CD14-positive monocyte (primary cell): ENCODE measurements at regions not wholly inside any gene's neighbourhood (a gene's known extent, or its start where the extent isn't known, plus 50 kb on each side); places are given as distances from the start of the nearest gene placed in this dataset.
A peak's percentile ranks its signal among the peaks of the same experiment; 100 is the strongest.

ENCODE experiments used
- DNase-seq, 3 donors: peaks; one replicate each; pipeline ENCODE4 v3.0.0-alpha.2; 2011 to 2022
- H2AFZ ChIP-seq: 2 replicates; pipeline ENCODE4 v1.6.0; 2012; ENCODE audit warnings: mild to moderate bottlenecking, low read depth, low read length, inconsistent platforms; ENCODE audit not compliant: insufficient read depth, poor library complexity, severe bottlenecking
- H3K27ac ChIP-seq, 2 donors: 1 replicate in 1 of 2; 2 replicates in 1 of 2; pipeline ENCODE4 v1.5.1; 2012 to 2013; ENCODE audit warnings: low read length in 2 of 2, control low read depth in 1 of 2, inconsistent platforms in 1 of 2, low read depth in 1 of 2, mild to moderate bottlenecking in 1 of 2
- H3K27me3 ChIP-seq, 2 donors: one replicate each; pipeline versions ENCODE4 v1.6.0 to v1.6.1; 2011 to 2013; ENCODE audit warnings: low read length in 2 of 2; ENCODE audit not compliant: control insufficient read depth in 2 of 2, insufficient read depth in 2 of 2
- H3K36me3 ChIP-seq, 2 donors: replicated peaks in 1 of 2; 1 replicate in 1 of 2; 2 replicates in 1 of 2; pipeline versions ENCODE4 v1.5.1 to v1.6.1; 2012 to 2013; ENCODE audit warnings: low read length in 2 of 2, control low read depth in 1 of 2, inconsistent platforms in 1 of 2, mild to moderate bottlenecking in 1 of 2; ENCODE audit not compliant: insufficient read depth in 2 of 2, control insufficient read depth in 1 of 2
- H3K4me1 ChIP-seq, 2 donors: 1 replicate in 1 of 2; 2 replicates in 1 of 2; pipeline versions ENCODE4 v1.5.1 to v1.6.1; 2012 to 2013; ENCODE audit warnings: low read length in 2 of 2, control low read depth in 1 of 2, inconsistent platforms in 1 of 2, mild to moderate bottlenecking in 1 of 2, moderate library complexity in 1 of 2; ENCODE audit not compliant: insufficient read depth in 2 of 2, control insufficient read depth in 1 of 2
- H3K4me2 ChIP-seq: replicated peaks from 2 replicates; pipeline ENCODE3; 2012; ENCODE audit warnings: low read length, moderate library complexity, mild to moderate bottlenecking; ENCODE audit not compliant: poor library complexity, severe bottlenecking; ENCODE audit errors: extremely low read depth
- H3K4me3 ChIP-seq, 3 experiments: fragments of 200-600 bp in 1 of 3; sonication (generic) in 1 of 3; replicated peaks in 1 of 3; 1 replicate in 2 of 3; 2 replicates in 1 of 3; pipeline ENCODE4 v1.5.1; 2011 to 2013; ENCODE audit warnings: low read length in 3 of 3, mild to moderate bottlenecking in 3 of 3, control low read depth in 2 of 3, low read depth in 2 of 3, inconsistent platforms in 1 of 3, moderate library complexity in 1 of 3
- H3K79me2 ChIP-seq: 2 replicates; pipeline ENCODE4 v1.6.0; 2012; ENCODE audit warnings: mild to moderate bottlenecking, control low read depth, inconsistent platforms, low read length, moderate library complexity; ENCODE audit not compliant: insufficient read depth
- H3K9ac ChIP-seq: 2 replicates; pipeline ENCODE4 v1.6.0; 2017; ENCODE audit warnings: low read length, mild to moderate bottlenecking; ENCODE audit not compliant: insufficient read depth, poor library complexity, severe bottlenecking
- H3K9me3 ChIP-seq, 2 donors: replicated peaks in 1 of 2; 1 replicate in 1 of 2; 2 replicates in 1 of 2; pipeline versions ENCODE4 v1.5.1 to v1.6.1; 2012 to 2013; ENCODE audit warnings: low read length in 2 of 2, control low read depth in 1 of 2; ENCODE audit not compliant: control insufficient read depth in 1 of 2, insufficient read depth in 1 of 2
- H4K20me1 ChIP-seq: 2 replicates; pipeline ENCODE4 v1.6.0; 2012; ENCODE audit warnings: mild to moderate bottlenecking, low read length, control low read depth, moderate library complexity; ENCODE audit not compliant: insufficient read depth
- H3K27ac Mint-ChIP-seq, 7 donors: one replicate each; pipeline ENCODE4 v1.8.0; 2020; ENCODE audit warnings: mild to moderate bottlenecking in 7 of 7, mixed read lengths in 7 of 7, moderate library complexity in 6 of 7, inconsistent platforms in 2 of 7
- H3K27me3 Mint-ChIP-seq, 3 donors: one replicate each; pipeline ENCODE4 v1.8.0; 2021 to 2022; ENCODE audit warnings: low read depth in 3 of 3, mild to moderate bottlenecking in 3 of 3, mixed read lengths in 3 of 3, moderate library complexity in 3 of 3, inconsistent platforms in 1 of 3
- H3K36me3 Mint-ChIP-seq, 2 donors: one replicate each; pipeline ENCODE4 v1.8.0; 2020; ENCODE audit warnings: mixed read lengths in 2 of 2, inconsistent platforms in 1 of 2, mild to moderate bottlenecking in 1 of 2
- H3K4me1 Mint-ChIP-seq: one replicate; pipeline ENCODE4 v1.8.0; 2020; ENCODE audit warnings: mild to moderate bottlenecking, mixed read lengths
- H3K4me3 Mint-ChIP-seq, 2 donors: one replicate each; pipeline ENCODE4 v1.8.0; 2020; ENCODE audit warnings: mild to moderate bottlenecking in 2 of 2, mixed read lengths in 2 of 2, moderate library complexity in 1 of 2
- H3K9me3 Mint-ChIP-seq, 7 donors: one replicate each; pipeline ENCODE4 v1.8.0; 2020 to 2022; ENCODE audit warnings: mixed read lengths in 7 of 7, mild to moderate bottlenecking in 6 of 7, moderate library complexity in 6 of 7, inconsistent platforms in 2 of 7
- WGBS: methylation state at CpG from one replicate; pipeline ENCODE4 v1.1.5; 2013; ENCODE audit warnings: missing lambda C conversion rate; ENCODE audit not compliant: insufficient coverage; 5-methylcytosine and 5-hydroxymethylcytosine counted together
- intact Hi-C, 2 donors: fragments of 100-400 bp; cut with micrococcal nuclease; formaldehyde crosslinking; loops; one replicate each; pipeline versions ENCODE4 v1.15.0 to v1.15.1; 2023
- TF ChIP-seq, protein P1 (sequence below): fragments of 200-600 bp; IDR thresholded peaks from one replicate; pipeline ENCODE4 v1.8.0; 2022; ENCODE audit warnings: antibody characterized with exemption, mild to moderate bottlenecking

DNA sequence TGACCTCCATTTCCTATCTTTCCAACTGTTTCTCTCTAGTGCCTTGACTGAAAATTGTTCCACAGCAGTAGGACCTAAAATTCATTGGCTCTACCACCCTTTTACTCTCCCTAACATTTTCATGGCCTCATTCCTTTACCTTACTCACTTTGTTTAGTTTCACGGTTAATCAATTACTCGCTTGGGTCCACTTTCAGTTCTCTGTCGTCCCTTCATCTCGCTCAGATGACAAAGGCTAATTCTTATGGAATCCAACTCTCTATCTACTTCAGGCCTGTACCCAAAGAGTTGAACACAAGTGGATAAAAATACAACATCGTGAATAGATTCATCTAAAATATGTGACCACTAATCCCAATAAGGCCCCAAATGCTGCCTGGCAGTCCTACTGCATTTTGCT lies 85.9 kb upstream of the ADO start:
- Mint-ChIP-seq H3K36me3 (no peaks in the 10 kb centered on the region), H3K4me1 (no peaks in the 10 kb centered on the region), H3K27ac (no peak overlapping the region), H3K9me3 (no peaks in the 10 kb centered on the region), H3K4me3 (no peak overlapping the region), H3K27me3 (peaks cover 0 to 2% (median 1%) of the 10 kb centered on the region in 3 donors)
- Histone ChIP-seq H3K4me1 (no peaks in the 10 kb centered on the region), H3K9me3 (no peaks in the 10 kb centered on the region), H4K20me1 (no peaks in the 10 kb centered on the region), H3K36me3 (no peaks in the 10 kb centered on the region), H3K4me2 (no peak overlapping the region), H2AFZ (no peak overlapping the region), H3K27me3 (peaks cover 0 to 5% of the 10 kb centered on the region in 2 donors), H3K79me2 (no peaks in the 10 kb centered on the region), H3K4me3 (no peak overlapping the region), H3K27ac (no peak overlapping the region), H3K9ac (no peak overlapping the region)
- WGBS: 100% methylated on average over 5 of the region's 5 CpGs
- DNase-seq: no peak
- intact Hi-C loops: no loop called here
- TF ChIP-seq, protein P1, sequence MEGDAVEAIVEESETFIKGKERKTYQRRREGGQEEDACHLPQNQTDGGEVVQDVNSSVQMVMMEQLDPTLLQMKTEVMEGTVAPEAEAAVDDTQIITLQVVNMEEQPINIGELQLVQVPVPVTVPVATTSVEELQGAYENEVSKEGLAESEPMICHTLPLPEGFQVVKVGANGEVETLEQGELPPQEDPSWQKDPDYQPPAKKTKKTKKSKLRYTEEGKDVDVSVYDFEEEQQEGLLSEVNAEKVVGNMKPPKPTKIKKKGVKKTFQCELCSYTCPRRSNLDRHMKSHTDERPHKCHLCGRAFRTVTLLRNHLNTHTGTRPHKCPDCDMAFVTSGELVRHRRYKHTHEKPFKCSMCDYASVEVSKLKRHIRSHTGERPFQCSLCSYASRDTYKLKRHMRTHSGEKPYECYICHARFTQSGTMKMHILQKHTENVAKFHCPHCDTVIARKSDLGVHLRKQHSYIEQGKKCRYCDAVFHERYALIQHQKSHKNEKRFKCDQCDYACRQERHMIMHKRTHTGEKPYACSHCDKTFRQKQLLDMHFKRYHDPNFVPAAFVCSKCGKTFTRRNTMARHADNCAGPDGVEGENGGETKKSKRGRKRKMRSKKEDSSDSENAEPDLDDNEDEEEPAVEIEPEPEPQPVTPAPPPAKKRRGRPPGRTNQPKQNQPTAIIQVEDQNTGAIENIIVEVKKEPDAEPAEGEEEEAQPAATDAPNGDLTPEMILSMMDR: no peak

DNA sequence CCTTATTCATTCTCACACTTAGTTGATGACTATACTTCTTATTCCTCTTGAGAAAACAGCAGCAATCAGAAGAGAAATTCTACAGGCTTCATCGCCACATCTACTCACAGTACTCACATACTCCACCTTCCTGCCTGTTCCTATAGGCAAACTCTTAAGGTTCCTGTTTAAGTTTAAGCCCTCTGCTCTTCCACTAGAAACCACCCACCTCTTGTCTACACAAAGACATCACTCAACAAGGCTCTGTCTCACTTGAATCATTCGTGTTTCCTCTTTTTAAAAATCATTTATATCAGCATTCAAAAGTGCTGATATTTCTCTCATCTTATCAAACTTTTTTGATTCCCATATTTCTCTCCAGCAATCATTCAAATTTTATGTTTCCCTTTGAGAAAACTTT lies 85.5 kb upstream of the ADO start:
- Mint-ChIP-seq H3K9me3 (no peaks in the 10 kb centered on the region), H3K4me3 (no peak overlapping the region), H3K36me3 (no peaks in the 10 kb centered on the region), H3K27ac (no peak overlapping the region), H3K27me3 (peaks cover 0 to 2% (median 1%) of the 10 kb centered on the region in 3 donors), H3K4me1 (no peaks in the 10 kb centered on the region)
- DNase-seq: peak in 1 of 3 donors; percentile 11
- H3K4me3 ChIP-seq: no peak overlapping the region
- peaks cover 0 to 5% of the 10 kb centered on the region in 2 donors for H3K27me3 ChIP-seq
- intact Hi-C loops: no loop called here
- no peaks in the 10 kb centered on the region for H3K9me3 ChIP-seq
- TF ChIP-seq, protein P1: no peak
- no peak overlapping the region for H3K9ac ChIP-seq
- H3K79me2 ChIP-seq: no peaks in the 10 kb centered on the region
- H3K4me2 ChIP-seq: no peak overlapping the region
- 77% methylated on average over 2 of the region's 2 CpGs for WGBS
- no peak overlapping the region for H2AFZ ChIP-seq
- no peaks in the 10 kb centered on the region for H4K20me1 ChIP-seq
- no peaks in the 10 kb centered on the region for H3K36me3 ChIP-seq
- no peaks in the 10 kb centered on the region for H3K4me1 ChIP-seq
- no peak overlapping the region for H3K27ac ChIP-seq
